Endothelial cell of umbilical vein (primary cell): ENCODE measurements at regions not wholly inside any gene's neighbourhood (a gene's known extent, or its start where the extent isn't known, plus 50 kb on each side); places are given as distances from the start of the nearest gene placed in this dataset.

Experiments used
- BruUV-seq: library from RNA; stranded (reverse); fragments of 400-500 nt; replicated peaks from 2 replicates; lab custom pipeline; 2021; lab: Mats Ljungman, UMichigan
- CTCF ChIA-PET: fragments of 300-600, 350-600 bp; sonication (Branson Sonifier 250); formaldehyde crosslinking; loops from one replicate; lab custom pipeline; 2021; ENCODE audit warnings: antibody characterized with exemption, inconsistent platforms; lab: Charles Lee
- POLR2A ChIA-PET: fragments of 300-600, 350-600 bp; sonication (Branson Sonifier 250); formaldehyde crosslinking; loops from one replicate; lab custom pipeline; 2021; ENCODE audit warnings: antibody characterized with exemption, inconsistent platforms; lab: Charles Lee
- DNase-seq: peaks from one replicate; pipeline ENCODE4 v3.0.0-alpha.2; 2011; ENCODE audit warnings: low read depth, low spot score
- FAIRE-seq: peaks from 2 replicates; lab custom pipeline; 2011; peaks lifted over from hg19 to GRCh38; lab: Jason Lieb, UNC
- H2AFZ ChIP-seq: 2 replicates; pipeline ENCODE4 v1.6.0; 2012; ENCODE audit warnings: low read depth, low read length, control low read depth, inconsistent platforms
- H3K27ac ChIP-seq: 2 replicates; pipeline ENCODE4 v1.5.1; 2011; ENCODE audit warnings: low read depth, mild to moderate bottlenecking, control low read depth, low read length, moderate library complexity; ENCODE audit not compliant: insufficient read depth
- H3K27me3 ChIP-seq, 2 experiments: 2 replicates each; pipeline versions ENCODE4 v1.6.0 to v1.6.1; 2011; ENCODE audit warnings: low read length in 2 of 2, mixed read lengths in 1 of 2; ENCODE audit not compliant: control insufficient read depth in 2 of 2, insufficient read depth in 2 of 2
- H3K36me3 ChIP-seq, 2 experiments: 2 replicates in 1 of 2; 3 replicates in 1 of 2; pipeline ENCODE4 v1.5.1; 2011; ENCODE audit warnings: low read length in 2 of 2, mild to moderate bottlenecking in 1 of 2, moderate library complexity in 1 of 2; ENCODE audit not compliant: control insufficient read depth in 2 of 2, insufficient read depth in 2 of 2; ENCODE audit errors: extremely low read depth in 1 of 2
- H3K4me1 ChIP-seq: 3 replicates; pipeline ENCODE4 v1.5.1; 2011; ENCODE audit warnings: mild to moderate bottlenecking, low read length; ENCODE audit not compliant: control insufficient read depth, insufficient read depth; ENCODE audit errors: extremely low read depth
- H3K4me2 ChIP-seq: 2 replicates; pipeline ENCODE4 v1.6.1; 2011; ENCODE audit warnings: low read length, control low read depth, mixed read lengths; ENCODE audit not compliant: insufficient read depth
- H3K4me3 ChIP-seq, 3 experiments: fragments of 200-600 bp in 1 of 3; sonication (generic), shearing (Covaris generic) in 1 of 3; replicated peaks in 1 of 3; 2 replicates each; pipeline ENCODE4 v1.5.1; 2011 to 2016; ENCODE audit warnings: control low read depth in 3 of 3, low read length in 3 of 3, mild to moderate bottlenecking in 2 of 3, inconsistent platforms in 1 of 3, low read depth in 1 of 3, moderate library complexity in 1 of 3; ENCODE audit not compliant: insufficient read depth in 1 of 3
- H3K79me2 ChIP-seq: 2 replicates; pipeline ENCODE4 v1.6.0; 2012; ENCODE audit warnings: low read length, inconsistent platforms; ENCODE audit not compliant: control insufficient read depth, insufficient read depth
- H3K9ac ChIP-seq: replicated peaks from 2 replicates; pipeline ENCODE3; 2011; ENCODE audit warnings: low read length, control low read depth; ENCODE audit not compliant: insufficient read depth; ENCODE audit errors: extremely low read depth
- H3K9me1 ChIP-seq: replicated peaks from 3 replicates; pipeline ENCODE4 v1.6.0; 2011; ENCODE audit warnings: mild to moderate bottlenecking, low read length; ENCODE audit not compliant: control insufficient read depth, insufficient read depth; ENCODE audit errors: extremely low read depth
- H3K9me3 ChIP-seq: replicated peaks from 2 replicates; pipeline ENCODE4 v1.5.1; 2012; ENCODE audit warnings: low read length, inconsistent platforms; ENCODE audit not compliant: control insufficient read depth, insufficient read depth
- H4K20me1 ChIP-seq: replicated peaks from 2 replicates; pipeline ENCODE3; 2011; ENCODE audit warnings: mild to moderate bottlenecking, low read length; ENCODE audit not compliant: control insufficient read depth, insufficient read depth; ENCODE audit errors: extremely low read depth
- CTCF ChIP-seq, 2 donors: IDR thresholded peaks; 1 replicate in 1 of 2; 2 replicates in 1 of 2; pipeline ENCODE4 v1.5.1; 2011; ENCODE audit warnings: low read length in 2 of 2, mild to moderate bottlenecking in 2 of 2, moderate library complexity in 2 of 2, control low read depth in 1 of 2, inconsistent platforms in 1 of 2, low read depth in 1 of 2; ENCODE audit not compliant: insufficient read depth in 1 of 2; ENCODE audit errors: extremely low read depth in 1 of 2
- EZH2 ChIP-seq: IDR thresholded peaks from 2 replicates; pipeline ENCODE4 v1.6.1; 2012; ENCODE audit warnings: borderline replicate concordance, low read depth, mild to moderate bottlenecking, moderate library complexity, low read length, inconsistent platforms; ENCODE audit not compliant: severe bottlenecking
- FOS ChIP-seq: IDR thresholded peaks from 2 replicates; pipeline ENCODE4 v1.6.1; 2011; ENCODE audit warnings: mild to moderate bottlenecking, low read length, moderate library complexity, borderline replicate concordance; ENCODE audit not compliant: insufficient read depth
- GATA2 ChIP-seq: IDR thresholded peaks from 2 replicates; pipeline ENCODE4 v1.7.0; 2011; ENCODE audit warnings: low read depth, mild to moderate bottlenecking, moderate library complexity, mixed read lengths, low read length; ENCODE audit not compliant: insufficient read length, insufficient read depth
- JUN ChIP-seq: IDR thresholded peaks from 2 replicates; pipeline ENCODE4 v1.6.1; 2011; ENCODE audit warnings: borderline replicate concordance, low read depth; ENCODE audit not compliant: insufficient read length, insufficient read depth
- MAX ChIP-seq: IDR thresholded peaks from 2 replicates; pipeline ENCODE4 v1.6.1; 2011; ENCODE audit not compliant: insufficient read depth, insufficient read length
- MYC ChIP-seq: IDR thresholded peaks from one replicate; pipeline ENCODE4 v1.6.1; 2011; ENCODE audit warnings: mild to moderate bottlenecking, low read depth, low read length
- POLR2A ChIP-seq: IDR thresholded peaks from 2 replicates; pipeline ENCODE4 v1.6.1; 2012; ENCODE audit warnings: low read depth, mild to moderate bottlenecking, control low read depth, low read length
- POLR2AphosphoS5 ChIP-seq: IDR thresholded peaks from 2 replicates; pipeline ENCODE4 v1.6.1; 2012; ENCODE audit warnings: low read depth, mild to moderate bottlenecking, control low read depth, low read length, moderate library complexity; ENCODE audit not compliant: insufficient read depth
- dilution Hi-C: fragments of 300-500 bp; cut with MboI; formaldehyde crosslinking; loops from one replicate; pipeline ENCODE4 v1.15.0; 2019; ENCODE audit warnings: low sequenced_read_pairs; ENCODE audit not compliant: extremely low pct_ligation_motif_present
- intact Hi-C: fragments of 100-400 bp; cut with micrococcal nuclease; formaldehyde crosslinking; loops from one replicate; pipeline ENCODE4 v1.10.0; 2022

- POLR2A ChIA-PET, result no interaction called here
- Histone ChIP-seq H3K9ac (no peak overlapping the region), H3K9me3 (peaks cover 2% of the 10 kb centered on the region), H3K9me1 (no peaks in the 10 kb centered on the region), H3K27me3 (no peaks in the 10 kb centered on the region), H3K4me1 (no peaks in the 10 kb centered on the region), H4K20me1 (no peaks in the 10 kb centered on the region), H3K36me3 (no peaks in the 10 kb centered on the region), H3K79me2 (no peaks in the 10 kb centered on the region), H3K4me3 (no peak overlapping the region), H3K27ac (no peak overlapping the region), H2AFZ (no peak overlapping the region), H3K4me2 (no peak overlapping the region)
- FAIRE-seq (no peak), DNase-seq (no peak)
- intact Hi-C loops (no loop called here), dilution Hi-C loops (no loop called here)
- CTCF ChIA-PET, result no interaction called here
- TF ChIP-seq CTCF (IDR thresholded peaks at IDR 0.05; ENCODE audit: extremely low read depth in 1 of 2, insufficient read depth in 1 of 2, low read depth in 1 of 2, low read length in 2 of 2), result no peak
- TF ChIP-seq FOS, result no peak
- TF ChIP-seq GATA2, result no peak
- no peak for TF ChIP-seq MYC
- TF ChIP-seq MAX, result no peak
- TF ChIP-seq POLR2AphosphoS5, result no peak
- no peak for TF ChIP-seq POLR2A
- TF ChIP-seq EZH2, result no peak
- TF ChIP-seq JUN, result no peak
- no TSS peak for BruUV-seq
These were observed 625.2 kb downstream of the IRS1 start for GRCh38 chr2:226174390-226174789.
